Activated CD8-positive, alpha-beta T cell treated with anti-CD3 and anti-CD28 coated beads for 36 hours (primary cell): ENCODE measurements at regions not wholly inside any gene's neighbourhood (a gene's known extent, or its start where the extent isn't known, plus 50 kb on each side); places are given as distances from the start of the nearest gene placed in this dataset.

Source experiments
- ATAC-seq: fragments of 200-7000 bp; cut with Tn5 transposase; one replicate; pipeline ENCODE4 v1.10.0; 2021; ENCODE audit warnings: mild to moderate bottlenecking, moderate library complexity
- CTCF ChIA-PET: fragments of 350-600 bp; sonication (Branson Sonifier 250); formaldehyde crosslinking; loops from one replicate; lab custom pipeline; 2021; ENCODE audit warnings: antibody characterized with exemption; lab: Charles Lee
- POLR2A ChIA-PET: fragments of 350-600 bp; sonication (Branson Sonifier 250); formaldehyde crosslinking; loops from one replicate; lab custom pipeline; 2021; ENCODE audit warnings: antibody characterized with exemption; lab: Charles Lee
- DNase-seq: peaks from one replicate; pipeline ENCODE4 v3.0.0-alpha.2; 2020
- H3K27ac Mint-ChIP-seq: one replicate; pipeline ENCODE4 v1.8.0; 2021; ENCODE audit warnings: mild to moderate bottlenecking, mixed read lengths
- H3K27me3 Mint-ChIP-seq: one replicate; pipeline ENCODE4 v1.8.0; 2021; ENCODE audit warnings: mixed read lengths
- H3K36me3 Mint-ChIP-seq: one replicate; pipeline ENCODE4 v1.8.0; 2021; ENCODE audit warnings: low read depth, mixed read lengths
- H3K4me1 Mint-ChIP-seq: one replicate; pipeline ENCODE4 v1.8.0; 2021; ENCODE audit warnings: low read depth, mixed read lengths
- H3K4me3 Mint-ChIP-seq: one replicate; pipeline ENCODE4 v1.8.0; 2021; ENCODE audit warnings: mild to moderate bottlenecking, moderate library complexity, mixed read lengths
- H3K9me3 Mint-ChIP-seq: one replicate; pipeline ENCODE4 v1.8.0; 2021; ENCODE audit warnings: mixed read lengths
- CTCF ChIP-seq: fragments of 200-600 bp; IDR thresholded peaks from one replicate; pipeline ENCODE4 v1.8.0; 2022; ENCODE audit warnings: antibody characterized with exemption, mild to moderate bottlenecking
- intact Hi-C: fragments of 100-400 bp; cut with micrococcal nuclease; formaldehyde crosslinking; loops from one replicate; pipeline ENCODE4 v1.10.0; 2022

- ChIA-PET POLR2A (no interaction called here), CTCF (no interaction called here)
- ATAC-seq (no peak), DNase-seq (no peak)
- H3K36me3 Mint-ChIP-seq, result no peaks in the 10 kb centered on the region
- no peak overlapping the region for H3K4me3 Mint-ChIP-seq
- no peaks in the 10 kb centered on the region for H3K4me1 Mint-ChIP-seq
- H3K27me3 Mint-ChIP-seq, result peaks cover 3% of the 10 kb centered on the region
- H3K9me3 Mint-ChIP-seq, result peaks cover 5% of the 10 kb centered on the region
- intact Hi-C loops, result no loop called here
- TF ChIP-seq CTCF, result no peak
- no peak overlapping the region for H3K27ac Mint-ChIP-seq
These were observed 86.3 kb downstream of the NUS1 start for GRCh38 chr6:117761610-117762009.

DNA sequence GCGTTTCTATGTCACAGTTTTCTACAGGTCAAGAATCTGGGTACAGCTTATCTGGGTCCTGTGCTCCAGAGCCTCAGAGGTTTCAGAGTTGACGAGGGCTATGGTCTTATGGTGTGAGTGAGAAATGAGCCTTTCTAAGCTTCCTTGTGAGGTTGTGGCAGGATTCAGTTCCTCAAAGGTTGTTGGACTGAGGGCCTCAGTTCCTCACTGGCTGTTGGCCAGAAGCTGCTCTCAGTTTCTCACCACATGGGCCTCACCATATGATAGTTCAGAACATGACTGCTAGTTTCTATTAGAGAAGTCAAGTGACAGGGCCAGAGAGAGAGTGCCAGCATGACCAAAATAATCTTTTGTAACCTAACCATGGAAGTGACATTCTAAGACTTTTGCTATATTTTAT is 96.1 kb downstream of the NUS1 start:
- Mint-ChIP-seq H3K4me3 (no peak overlapping the region), H3K4me1 (no peaks in the 10 kb centered on the region), H3K9me3 (peaks cover 4% of the 10 kb centered on the region), H3K27me3 (peaks cover 7% of the 10 kb centered on the region), H3K27ac (no peak overlapping the region), H3K36me3 (no peaks in the 10 kb centered on the region)
- POLR2A ChIA-PET, result no interaction called here
- intact Hi-C loops, result no loop called here
- no peak for TF ChIP-seq CTCF
- CTCF ChIA-PET, result interaction anchor here (0.6 to 1.9 kb wide), 2 partner anchors 15 to 166 kb away, joined by 3 to 4 read pairs; no protein-coding TSS in a partner anchor
- no peak for ATAC-seq
- no peak for DNase-seq

DNA sequence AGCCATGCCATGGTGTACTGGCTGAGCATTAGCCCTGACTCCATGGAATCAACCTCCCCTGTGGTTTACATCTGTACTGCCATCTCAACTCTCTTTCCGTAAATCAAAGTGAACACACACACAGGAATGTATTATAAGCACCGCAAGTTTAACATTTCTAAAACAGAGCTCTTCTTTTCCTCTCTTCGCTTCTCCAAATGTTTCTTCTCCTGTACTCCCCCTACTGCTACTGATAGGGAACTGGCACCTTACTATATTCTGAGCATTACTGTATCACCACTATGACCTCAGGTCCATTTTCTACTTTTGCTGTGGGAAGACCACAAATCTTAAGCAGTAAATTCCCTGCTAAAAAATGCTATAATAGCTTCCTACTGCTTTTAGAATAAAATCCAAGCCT is 101.2 kb downstream of the NUS1 start:
- no peak for ATAC-seq
- ChIA-PET CTCF (no interaction called here), POLR2A (no interaction called here)
- no peaks in the 10 kb centered on the region for H3K4me1 Mint-ChIP-seq
- no peaks in the 10 kb centered on the region for H3K36me3 Mint-ChIP-seq
- H3K27ac Mint-ChIP-seq, result no peak overlapping the region
- H3K27me3 Mint-ChIP-seq, result peaks cover 12% of the 10 kb centered on the region
- H3K4me3 Mint-ChIP-seq, result no peak overlapping the region
- intact Hi-C loops, result no loop called here
- no peaks in the 10 kb centered on the region for H3K9me3 Mint-ChIP-seq
- DNase-seq, result no peak
- no peak for TF ChIP-seq CTCF

DNA sequence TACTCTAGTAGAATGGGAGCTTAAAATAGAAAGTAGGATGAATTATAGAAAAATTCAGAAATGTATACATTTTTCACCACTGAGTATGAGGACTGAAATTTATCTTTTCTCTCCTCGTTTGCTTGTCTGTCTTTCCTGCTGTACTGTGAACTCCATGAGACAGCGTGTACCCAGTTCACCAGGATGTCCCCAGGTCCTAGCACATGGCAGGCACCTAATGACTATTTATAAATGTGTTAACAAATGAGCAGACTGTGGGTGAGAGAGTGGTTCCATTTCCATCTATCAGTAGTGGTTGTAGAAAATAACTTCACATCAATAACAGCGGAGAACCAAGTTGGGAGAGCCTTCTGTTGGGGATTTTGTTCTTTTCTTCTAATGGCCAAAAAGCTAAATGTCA is 106.3 kb downstream of the NUS1 start:
- Mint-ChIP-seq H3K9me3 (no peaks in the 10 kb centered on the region), H3K36me3 (no peaks in the 10 kb centered on the region), H3K27ac (no peak overlapping the region), H3K4me3 (no peak overlapping the region), H3K27me3 (peaks cover 5% of the 10 kb centered on the region), H3K4me1 (no peaks in the 10 kb centered on the region)
- TF ChIP-seq CTCF, result no peak
- ATAC-seq (no peak), DNase-seq (no peak)
- ChIA-PET CTCF (interaction anchor here (0.6 kb wide), 1 partner anchor 25 kb away, joined by 3 read pairs; no protein-coding TSS in a partner anchor), POLR2A (no interaction called here)
- intact Hi-C loops, result no loop called here

GRCh38 chr6:117783279-117783678 is 108.0 kb downstream of the NUS1 start:
- TF ChIP-seq CTCF, result no peak
- Mint-ChIP-seq H3K27me3 (no peaks in the 10 kb centered on the region), H3K4me3 (no peak overlapping the region), H3K27ac (no peak overlapping the region), H3K4me1 (no peaks in the 10 kb centered on the region), H3K36me3 (no peaks in the 10 kb centered on the region), H3K9me3 (no peaks in the 10 kb centered on the region)
- CTCF ChIA-PET, result no interaction called here
- POLR2A ChIA-PET, result no interaction called here
- intact Hi-C loops, result no loop called here
- DNase-seq (no peak), ATAC-seq (no peak)
